ENCODE measurements at regions not wholly inside any gene's neighbourhood (a gene's known extent, or its start where the extent isn't known, plus 50 kb on each side); places are given as distances from the start of the nearest gene placed in this dataset.

DNA sequence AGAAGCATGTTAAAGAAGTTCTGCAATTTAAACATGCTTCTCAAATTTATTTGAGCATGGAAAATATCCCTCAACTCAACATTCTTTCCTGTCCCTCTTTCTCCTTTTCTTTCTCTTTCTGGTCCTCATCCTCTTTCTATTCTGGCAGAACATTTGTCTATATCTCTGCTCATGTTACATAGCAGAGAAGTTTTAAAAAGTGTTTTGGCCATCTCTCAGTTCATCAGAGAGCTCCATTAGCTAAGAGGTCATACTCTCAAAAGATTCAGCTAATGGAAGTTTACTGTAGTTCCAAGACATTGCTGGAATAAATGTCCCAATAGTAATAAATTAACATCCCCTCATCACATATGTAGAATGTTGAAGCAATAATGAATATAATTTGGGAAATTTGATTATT is 53.5 kb downstream of the XCL2 start:
- no peak for TF ChIP-seq EP300 (IDR thresholded peaks at IDR 0.05; ENCODE audit: borderline replicate concordance)
- TF ChIP-seq EGR1 (IDR thresholded peaks at IDR 0.05) = no peak
- TF ChIP-seq, protein P1, sequence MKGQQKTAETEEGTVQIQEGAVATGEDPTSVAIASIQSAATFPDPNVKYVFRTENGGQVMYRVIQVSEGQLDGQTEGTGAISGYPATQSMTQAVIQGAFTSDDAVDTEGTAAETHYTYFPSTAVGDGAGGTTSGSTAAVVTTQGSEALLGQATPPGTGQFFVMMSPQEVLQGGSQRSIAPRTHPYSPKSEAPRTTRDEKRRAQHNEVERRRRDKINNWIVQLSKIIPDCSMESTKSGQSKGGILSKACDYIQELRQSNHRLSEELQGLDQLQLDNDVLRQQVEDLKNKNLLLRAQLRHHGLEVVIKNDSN (IDR thresholded peaks at IDR 0.05) = no peak
- TF ChIP-seq, protein P2, sequence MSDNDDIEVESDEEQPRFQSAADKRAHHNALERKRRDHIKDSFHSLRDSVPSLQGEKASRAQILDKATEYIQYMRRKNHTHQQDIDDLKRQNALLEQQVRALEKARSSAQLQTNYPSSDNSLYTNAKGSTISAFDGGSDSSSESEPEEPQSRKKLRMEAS (IDR thresholded peaks at IDR 0.05) = no peak
- no peak for TF ChIP-seq FOXM1 (IDR thresholded peaks at IDR 0.05; ENCODE audit: borderline replicate concordance, low read depth)
- no peak for TF ChIP-seq TCF12 (IDR thresholded peaks at IDR 0.05; ENCODE audit: low read depth)

DNA sequence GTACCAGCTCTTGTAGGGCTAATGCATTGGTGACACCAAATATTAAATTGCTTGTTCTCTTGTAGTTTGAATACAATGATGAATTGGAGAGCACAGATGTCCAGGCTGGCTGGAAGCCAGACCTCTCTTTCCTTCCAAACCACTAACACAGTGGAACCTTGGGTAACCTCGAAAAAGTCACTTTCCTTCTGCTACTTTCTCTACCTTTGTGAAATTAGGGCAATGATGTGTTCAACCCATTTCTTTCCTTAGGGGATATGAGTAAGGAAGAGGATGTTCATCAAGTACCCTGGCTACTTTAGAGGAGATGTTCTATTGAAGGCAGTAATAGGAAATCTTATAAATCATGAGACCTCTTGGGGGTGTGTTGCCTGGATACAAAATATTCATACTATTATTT is 55.7 kb downstream of the XCL2 start:
- no peak for TF ChIP-seq FOXM1 (IDR thresholded peaks at IDR 0.05; ENCODE audit: borderline replicate concordance, low read depth)
- TF ChIP-seq, protein P1 (IDR thresholded peaks at IDR 0.05) = no peak
- no peak for TF ChIP-seq TAF1 (IDR thresholded peaks at IDR 0.05; ENCODE audit: low read depth)
- no peak for TF ChIP-seq CREB1 (IDR thresholded peaks at IDR 0.05; ENCODE audit: low read depth)
- TF ChIP-seq, protein P3, sequence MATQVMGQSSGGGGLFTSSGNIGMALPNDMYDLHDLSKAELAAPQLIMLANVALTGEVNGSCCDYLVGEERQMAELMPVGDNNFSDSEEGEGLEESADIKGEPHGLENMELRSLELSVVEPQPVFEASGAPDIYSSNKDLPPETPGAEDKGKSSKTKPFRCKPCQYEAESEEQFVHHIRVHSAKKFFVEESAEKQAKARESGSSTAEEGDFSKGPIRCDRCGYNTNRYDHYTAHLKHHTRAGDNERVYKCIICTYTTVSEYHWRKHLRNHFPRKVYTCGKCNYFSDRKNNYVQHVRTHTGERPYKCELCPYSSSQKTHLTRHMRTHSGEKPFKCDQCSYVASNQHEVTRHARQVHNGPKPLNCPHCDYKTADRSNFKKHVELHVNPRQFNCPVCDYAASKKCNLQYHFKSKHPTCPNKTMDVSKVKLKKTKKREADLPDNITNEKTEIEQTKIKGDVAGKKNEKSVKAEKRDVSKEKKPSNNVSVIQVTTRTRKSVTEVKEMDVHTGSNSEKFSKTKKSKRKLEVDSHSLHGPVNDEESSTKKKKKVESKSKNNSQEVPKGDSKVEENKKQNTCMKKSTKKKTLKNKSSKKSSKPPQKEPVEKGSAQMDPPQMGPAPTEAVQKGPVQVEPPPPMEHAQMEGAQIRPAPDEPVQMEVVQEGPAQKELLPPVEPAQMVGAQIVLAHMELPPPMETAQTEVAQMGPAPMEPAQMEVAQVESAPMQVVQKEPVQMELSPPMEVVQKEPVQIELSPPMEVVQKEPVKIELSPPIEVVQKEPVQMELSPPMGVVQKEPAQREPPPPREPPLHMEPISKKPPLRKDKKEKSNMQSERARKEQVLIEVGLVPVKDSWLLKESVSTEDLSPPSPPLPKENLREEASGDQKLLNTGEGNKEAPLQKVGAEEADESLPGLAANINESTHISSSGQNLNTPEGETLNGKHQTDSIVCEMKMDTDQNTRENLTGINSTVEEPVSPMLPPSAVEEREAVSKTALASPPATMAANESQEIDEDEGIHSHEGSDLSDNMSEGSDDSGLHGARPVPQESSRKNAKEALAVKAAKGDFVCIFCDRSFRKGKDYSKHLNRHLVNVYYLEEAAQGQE (IDR thresholded peaks at IDR 0.05; ENCODE audit: low read depth) = no peak
- no peak for TF ChIP-seq TEAD4 (IDR thresholded peaks at IDR 0.05)
- TF ChIP-seq YY1 (IDR thresholded peaks at IDR 0.05; ENCODE audit: low read depth) = no peak
- TF ChIP-seq CEBPB (IDR thresholded peaks at IDR 0.05) = no peak
- TF ChIP-seq RAD21 (IDR thresholded peaks at IDR 0.05; ENCODE audit: low read depth) = no peak
- no peak for TF ChIP-seq TCF12 (IDR thresholded peaks at IDR 0.05; ENCODE audit: low read depth)
- TF ChIP-seq NFIC (IDR thresholded peaks at IDR 0.05) = no peak
- TF ChIP-seq EP300 (IDR thresholded peaks at IDR 0.05; ENCODE audit: borderline replicate concordance) = no peak
- TF ChIP-seq ZBTB7A (IDR thresholded peaks at IDR 0.05; ENCODE audit: low read depth) = no peak
- no peak for TF ChIP-seq EGR1 (IDR thresholded peaks at IDR 0.05)
- TF ChIP-seq, protein P2 (IDR thresholded peaks at IDR 0.05) = no peak

DNA sequence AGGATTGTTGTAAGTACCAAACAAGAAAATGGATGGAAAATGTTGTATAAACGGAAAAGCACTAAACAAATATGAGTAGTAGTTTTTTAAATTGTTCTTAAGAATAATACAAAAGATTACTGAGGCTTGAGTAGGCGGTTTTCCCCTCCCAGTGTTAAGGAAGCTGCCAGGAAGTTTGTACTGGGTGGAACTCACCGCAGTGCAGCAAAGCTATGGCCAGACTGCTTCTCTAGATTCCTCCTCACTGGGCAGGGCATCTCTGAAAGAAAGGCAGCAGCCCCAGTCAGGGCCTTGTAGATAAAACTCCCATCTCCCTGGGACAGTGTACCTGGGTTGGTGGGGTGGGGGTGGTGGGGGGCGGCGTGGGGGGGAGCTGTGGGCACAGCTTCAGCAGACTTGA is 58.7 kb downstream of the XCL2 start:
- TF ChIP-seq, protein P3 (IDR thresholded peaks at IDR 0.05; ENCODE audit: low read depth) = no peak
- TF ChIP-seq RAD21 (IDR thresholded peaks at IDR 0.05; ENCODE audit: low read depth) = no peak
- TF ChIP-seq CREB1 (IDR thresholded peaks at IDR 0.05; ENCODE audit: low read depth) = no peak
- TF ChIP-seq FOXM1 (IDR thresholded peaks at IDR 0.05; ENCODE audit: borderline replicate concordance, low read depth) = no peak
- no peak for TF ChIP-seq EGR1 (IDR thresholded peaks at IDR 0.05)
- no peak for TF ChIP-seq TAF1 (IDR thresholded peaks at IDR 0.05; ENCODE audit: low read depth)
- TF ChIP-seq NFIC (IDR thresholded peaks at IDR 0.05) = no peak
- no peak for TF ChIP-seq TEAD4 (IDR thresholded peaks at IDR 0.05)
- TF ChIP-seq, protein P1 (IDR thresholded peaks at IDR 0.05) = no peak
- TF ChIP-seq CEBPB (IDR thresholded peaks at IDR 0.05) = no peak
- TF ChIP-seq YY1 (IDR thresholded peaks at IDR 0.05; ENCODE audit: low read depth) = no peak
- TF ChIP-seq TCF12 (IDR thresholded peaks at IDR 0.05; ENCODE audit: low read depth) = no peak
- no peak for TF ChIP-seq ZBTB7A (IDR thresholded peaks at IDR 0.05; ENCODE audit: low read depth)
- TF ChIP-seq, protein P2 (IDR thresholded peaks at IDR 0.05) = no peak
- TF ChIP-seq EP300 (IDR thresholded peaks at IDR 0.05; ENCODE audit: borderline replicate concordance) = no peak

DNA sequence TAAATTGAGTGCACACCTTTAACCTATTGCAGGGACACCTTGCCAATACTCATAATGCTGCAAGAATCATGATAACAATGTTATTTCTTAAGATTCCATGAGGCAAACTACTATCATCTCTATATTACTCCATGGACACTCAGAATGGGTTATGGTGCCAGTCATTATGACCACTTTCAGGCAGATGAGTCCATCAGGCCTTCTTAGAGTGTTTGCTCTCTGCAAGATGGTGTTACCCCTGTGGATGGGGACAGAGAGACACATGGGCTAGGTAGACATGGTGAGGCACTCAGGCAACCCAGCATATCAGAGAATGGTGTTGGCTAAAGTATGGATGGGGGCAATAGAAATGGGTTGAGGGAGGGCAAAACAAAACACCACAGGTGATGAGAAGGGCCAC is 59.7 kb downstream of the XCL2 start:
- no peak for TF ChIP-seq NFIC (IDR thresholded peaks at IDR 0.05)
- TF ChIP-seq EP300 (IDR thresholded peaks at IDR 0.05; ENCODE audit: borderline replicate concordance) = no peak
- no peak for TF ChIP-seq FOXM1 (IDR thresholded peaks at IDR 0.05; ENCODE audit: borderline replicate concordance, low read depth)
- TF ChIP-seq, protein P2 (IDR thresholded peaks at IDR 0.05) = no peak
- TF ChIP-seq, protein P1 (IDR thresholded peaks at IDR 0.05) = no peak
- no peak for TF ChIP-seq CEBPB (IDR thresholded peaks at IDR 0.05)
- TF ChIP-seq YY1 (IDR thresholded peaks at IDR 0.05; ENCODE audit: low read depth) = no peak
- no peak for TF ChIP-seq EGR1 (IDR thresholded peaks at IDR 0.05)
- no peak for TF ChIP-seq TEAD4 (IDR thresholded peaks at IDR 0.05)
- TF ChIP-seq, protein P3 (IDR thresholded peaks at IDR 0.05; ENCODE audit: low read depth) = no peak
- no peak for TF ChIP-seq CREB1 (IDR thresholded peaks at IDR 0.05; ENCODE audit: low read depth)
- no peak for TF ChIP-seq ZBTB7A (IDR thresholded peaks at IDR 0.05; ENCODE audit: low read depth)
